HG02973 (cell line): ENCODE measurements at regions not wholly inside any gene's neighbourhood (a gene's known extent, or its start where the extent isn't known, plus 50 kb on each side); places are given as distances from the start of the nearest gene placed in this dataset.

Experiments
- ATAC-seq: cut with Tn5 transposase; IDR thresholded peaks from one replicate; pipeline ENCODE4 v1.9.1; 2021; ENCODE audit warnings: moderate library complexity; ENCODE audit not compliant: unreplicated experiment

DNA sequence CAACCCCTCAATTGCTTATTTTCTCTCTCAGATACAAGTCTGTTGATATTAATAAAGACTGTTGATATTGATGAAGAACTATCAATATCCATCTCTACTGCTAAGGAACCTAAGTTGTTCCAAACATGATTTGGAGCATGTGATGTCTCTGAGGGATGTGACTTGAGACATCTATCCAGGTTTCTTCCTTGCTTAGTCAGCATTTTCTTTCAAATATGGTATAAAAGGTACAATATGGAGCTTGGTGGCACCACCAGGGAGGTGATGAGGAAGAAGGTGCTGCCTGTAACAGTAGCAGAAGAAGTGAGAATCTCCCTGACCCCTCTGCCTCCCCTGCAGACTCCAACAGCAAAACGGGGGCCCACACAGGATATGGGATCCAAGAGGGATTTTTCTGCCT, 329.0 kb downstream of the MAF start:
- no peak for ATAC-seq

DNA sequence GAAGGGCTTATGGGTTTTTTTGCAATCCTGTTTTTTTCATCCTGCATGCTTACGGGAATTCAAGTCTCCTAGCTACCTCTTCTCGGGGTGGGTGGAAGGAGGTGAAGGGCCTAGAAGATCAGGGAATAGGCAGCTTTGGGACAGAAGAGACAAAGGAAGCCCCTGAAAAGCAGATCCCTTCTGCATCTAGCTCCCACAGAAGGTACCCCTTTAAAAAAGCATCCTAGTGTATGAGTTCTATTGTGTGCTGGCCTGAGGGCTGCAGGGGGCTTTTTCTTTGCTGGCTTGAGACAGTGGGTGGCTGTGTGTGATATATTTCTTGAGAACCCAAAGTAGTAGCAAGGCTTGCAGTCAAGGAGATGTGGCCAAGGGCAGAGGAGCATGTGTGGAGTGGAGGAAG, 330.5 kb downstream of the MAF start:
- no peak for ATAC-seq

DNA sequence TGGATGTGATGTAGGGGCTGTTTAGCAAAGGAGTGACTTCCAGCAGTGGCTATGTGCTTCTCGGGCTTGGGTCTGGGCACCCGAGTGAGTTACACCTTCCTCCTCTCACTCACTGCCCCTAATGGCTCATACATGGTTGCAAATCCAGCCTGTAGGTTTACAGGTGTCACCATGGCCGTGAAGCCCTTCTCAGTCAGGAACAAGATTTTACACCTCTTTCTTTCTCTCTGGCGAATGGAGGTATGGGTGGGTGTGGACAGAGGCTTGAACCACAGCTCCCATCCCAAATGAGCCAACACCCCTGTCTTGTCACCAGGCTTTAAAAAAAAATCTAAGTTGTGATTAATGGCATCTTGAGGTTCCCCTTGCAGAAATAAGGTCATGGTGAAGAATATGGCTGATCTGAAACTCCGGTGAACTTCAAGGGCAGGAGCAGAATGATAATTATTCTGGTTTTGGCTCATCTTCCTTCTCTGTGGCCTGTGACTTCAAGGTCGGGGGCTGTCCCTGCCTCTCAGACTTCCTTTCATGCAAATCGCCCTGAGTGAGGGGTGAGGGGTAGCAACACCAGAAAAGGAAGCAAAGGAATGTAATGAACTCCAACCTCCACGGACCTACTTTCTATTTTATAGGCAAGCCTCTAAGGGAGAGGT, 331.2 kb downstream of the MAF start:
- peak; percentile 97 for ATAC-seq

DNA sequence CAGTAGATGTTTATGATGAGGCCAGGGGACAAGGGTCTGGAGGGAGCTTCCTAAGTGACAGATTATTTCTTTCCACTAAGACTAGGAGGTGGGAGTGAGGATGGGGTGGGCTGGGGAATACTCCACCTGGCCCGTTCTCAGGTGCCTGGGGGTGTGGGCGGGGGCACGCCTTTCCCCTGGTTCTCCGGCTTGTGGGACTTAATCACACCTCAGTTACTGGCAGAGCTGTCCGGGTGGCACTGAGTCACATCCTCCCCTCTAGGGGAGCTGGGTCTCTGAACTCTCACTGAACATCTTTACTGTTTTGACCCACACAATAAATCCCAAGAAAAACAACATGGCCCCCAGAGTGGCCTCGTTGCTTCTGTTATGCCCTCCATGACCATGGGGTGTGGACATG, 332.8 kb downstream of the MAF start:
- ATAC-seq = no peak

DNA sequence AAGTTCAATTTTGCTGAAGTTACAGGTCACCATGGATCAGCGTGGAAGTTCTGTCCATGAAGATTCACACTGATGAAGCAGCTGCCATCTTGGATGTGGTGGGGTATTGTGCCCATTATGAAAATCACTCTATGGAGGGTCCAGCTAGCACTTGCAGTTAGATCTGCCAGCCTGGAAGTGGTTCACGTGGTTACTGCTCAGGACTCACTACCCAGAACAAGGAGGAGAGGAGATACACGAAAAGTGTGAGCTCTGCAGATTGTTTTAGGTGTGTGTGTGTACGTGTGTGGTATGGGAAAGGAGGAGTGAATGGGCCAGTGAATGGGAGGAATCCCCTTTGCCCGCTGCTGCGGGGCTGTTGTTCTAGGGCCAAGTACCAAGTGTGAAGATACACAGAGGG, 333.4 kb downstream of the MAF start:
- no peak for ATAC-seq

DNA sequence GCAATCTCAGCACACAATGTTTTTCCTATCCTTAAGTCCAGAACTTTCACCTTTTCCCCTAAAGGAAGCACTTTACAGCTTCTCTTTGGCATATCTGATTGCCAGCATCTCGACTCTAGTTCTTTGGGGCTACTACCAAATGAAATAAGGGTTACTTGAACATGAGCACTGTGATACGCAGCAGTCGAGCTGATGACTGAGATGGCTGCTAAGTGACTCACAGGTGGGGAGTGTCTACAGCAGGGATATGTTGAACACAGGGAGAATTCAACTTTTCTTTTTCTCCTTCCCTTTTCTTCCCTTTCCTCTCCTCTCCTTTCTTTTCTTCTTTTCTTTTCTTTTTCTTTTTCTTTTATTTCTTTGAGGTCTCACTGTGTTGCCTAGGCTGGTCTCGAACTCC, 334.8 kb downstream of the MAF start:
- ATAC-seq = no peak

DNA sequence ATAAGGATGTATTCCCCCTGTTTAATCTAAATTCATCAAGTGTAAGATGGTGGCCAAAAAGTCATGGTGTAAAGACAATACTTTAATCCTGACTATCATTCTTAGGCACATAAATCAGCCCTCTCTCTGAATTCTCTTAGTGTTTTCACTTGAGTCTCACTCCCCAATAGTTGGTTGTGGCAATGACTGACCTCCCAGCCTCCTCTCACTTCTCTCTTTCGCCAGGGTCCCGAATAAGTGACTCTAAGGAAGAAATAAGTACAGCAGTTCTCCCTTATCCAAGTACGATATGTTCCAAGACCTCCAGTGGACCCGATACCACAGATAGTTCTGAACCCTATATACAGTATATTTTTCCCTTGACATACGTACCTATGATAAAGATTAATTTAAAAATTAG, 335.3 kb downstream of the MAF start:
- no peak for ATAC-seq

DNA sequence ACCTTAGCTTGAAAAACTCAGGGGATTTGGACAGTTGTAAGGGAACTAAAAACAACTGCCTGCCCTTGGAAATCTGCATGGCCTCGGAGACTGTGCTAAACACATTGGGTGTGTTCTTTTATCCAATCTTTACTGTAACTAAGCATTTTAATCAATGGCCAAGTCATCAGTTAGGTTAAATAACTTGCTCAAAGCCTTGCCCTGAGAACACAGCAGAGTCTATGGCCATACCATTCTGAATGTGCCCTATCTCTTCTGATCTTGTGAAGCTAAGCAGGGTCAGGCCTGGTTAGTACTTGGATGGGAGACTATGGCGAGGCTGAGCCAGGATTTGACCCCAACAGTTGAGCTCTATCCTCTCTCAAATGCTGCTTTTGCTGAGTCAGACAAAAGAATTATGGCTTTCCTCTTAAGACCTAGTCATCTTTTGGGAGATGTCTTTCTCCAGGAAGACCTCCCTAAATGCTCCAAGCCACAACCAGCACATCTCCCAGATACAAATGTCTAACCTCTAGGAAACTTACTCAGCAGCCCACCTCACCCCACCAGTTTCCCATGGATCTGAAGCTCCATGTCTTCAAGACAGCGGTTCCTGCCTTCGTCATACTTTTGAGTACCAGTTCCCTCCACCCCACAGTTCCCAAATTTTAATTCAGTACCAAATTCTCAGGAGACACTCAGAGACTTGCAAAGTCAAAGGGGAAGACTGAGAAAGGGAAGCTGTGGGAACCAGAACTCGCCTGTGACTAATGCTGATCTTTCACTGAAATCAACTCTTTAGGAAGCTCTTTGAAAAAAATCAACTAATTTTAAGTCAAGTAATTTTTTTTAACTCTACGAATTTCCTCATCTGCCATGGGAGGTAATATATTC, 336.1 kb downstream of the MAF start:
- no peak for ATAC-seq

DNA sequence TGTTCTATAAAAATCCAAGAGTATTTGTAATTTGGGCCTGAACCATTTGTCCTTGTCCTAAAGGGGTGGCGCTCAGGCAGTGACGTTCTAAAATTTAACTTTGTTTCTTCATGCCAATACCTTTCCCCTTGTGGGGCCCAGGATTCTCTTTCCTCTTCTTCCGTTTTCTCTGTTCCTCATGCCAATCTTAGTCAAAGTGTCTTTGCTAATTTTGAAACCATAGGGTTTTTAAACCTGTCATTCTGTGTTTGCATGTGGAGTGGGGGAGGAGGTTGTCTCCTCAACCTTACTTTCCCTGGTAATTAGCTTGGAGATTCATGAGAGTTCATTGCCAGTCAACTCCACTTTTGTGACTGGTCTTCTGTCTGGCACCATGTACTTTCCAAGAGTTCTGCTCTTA, 337.1 kb downstream of the MAF start:
- ATAC-seq = no peak
